HG03342 (cell line): ENCODE measurements at regions not wholly inside any gene's neighbourhood (a gene's known extent, or its start where the extent isn't known, plus 50 kb on each side); places are given as distances from the start of the nearest gene placed in this dataset.
"Not testable (repeated sequence)": the region's sequence is repeated elsewhere in the genome, so short reads cannot be mapped to it uniquely, and the experiment has no call there.

Experiments
- ATAC-seq: cut with Tn5 transposase; IDR thresholded peaks from one replicate; pipeline ENCODE4 v1.9.1; 2021; ENCODE audit warnings: mild to moderate bottlenecking, moderate library complexity; ENCODE audit not compliant: unreplicated experiment

GRCh38 chr1:38201431-38201830, 154.8 kb upstream of the POU3F1 start:
- no peak for ATAC-seq

GRCh38 chr1:38198621-38199020, 152.0 kb upstream of the POU3F1 start:
- ATAC-seq = no peak

DNA sequence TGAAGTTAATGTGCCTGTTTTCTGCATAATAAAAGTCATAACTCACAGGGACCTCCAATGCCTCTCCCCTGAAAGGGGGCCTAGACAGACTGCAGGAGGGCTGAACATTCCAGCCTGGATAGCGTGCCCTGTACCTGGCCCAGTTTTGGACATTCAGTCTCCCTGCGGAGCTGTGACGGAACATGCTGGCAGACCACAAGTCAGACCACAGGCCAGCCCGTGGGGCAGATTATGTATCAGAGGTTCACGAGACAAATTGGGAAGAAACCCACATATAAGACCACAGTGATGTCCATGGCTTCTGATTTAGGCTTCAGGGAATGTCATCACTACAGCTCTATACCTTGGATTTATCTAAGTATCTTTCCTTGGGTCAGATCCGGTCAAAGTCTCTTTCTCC, 151.5 kb upstream of the POU3F1 start:
- no peak for ATAC-seq

DNA sequence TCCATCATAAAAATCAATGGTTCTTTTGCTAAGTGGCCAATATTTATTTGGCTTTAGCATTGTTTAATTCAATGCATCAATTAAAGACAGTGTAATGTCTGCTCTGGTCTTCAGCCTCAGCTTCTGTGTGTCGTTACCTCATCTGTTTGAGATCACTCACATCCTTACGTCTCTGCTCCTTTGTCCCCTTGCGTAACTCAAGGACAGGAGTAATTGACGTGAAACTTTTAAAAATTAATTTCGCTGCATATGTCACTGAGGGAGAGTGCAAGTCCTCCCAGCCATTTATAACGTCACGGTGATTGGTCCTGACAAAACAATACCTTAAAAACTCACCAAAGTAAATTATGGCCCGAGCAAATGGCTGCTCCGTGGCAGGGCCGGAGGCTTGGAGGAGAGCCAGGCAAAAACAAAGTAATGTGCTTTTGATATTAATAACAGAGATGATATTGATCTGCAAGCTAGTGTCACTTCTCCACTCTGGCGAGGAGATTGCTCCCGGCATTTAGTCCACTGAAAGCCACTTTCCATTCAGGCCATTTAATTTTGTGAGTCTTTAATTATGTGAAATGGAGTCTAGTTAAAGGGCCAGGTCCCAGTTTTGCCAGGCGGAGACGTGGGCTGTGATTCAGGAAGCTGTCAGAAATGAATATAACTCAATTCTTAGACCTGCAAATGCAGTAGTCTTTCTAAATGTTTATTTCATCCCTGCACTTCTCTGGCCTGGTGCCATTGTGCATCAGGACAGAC, 150.9 kb upstream of the POU3F1 start:
- no peak for ATAC-seq

DNA sequence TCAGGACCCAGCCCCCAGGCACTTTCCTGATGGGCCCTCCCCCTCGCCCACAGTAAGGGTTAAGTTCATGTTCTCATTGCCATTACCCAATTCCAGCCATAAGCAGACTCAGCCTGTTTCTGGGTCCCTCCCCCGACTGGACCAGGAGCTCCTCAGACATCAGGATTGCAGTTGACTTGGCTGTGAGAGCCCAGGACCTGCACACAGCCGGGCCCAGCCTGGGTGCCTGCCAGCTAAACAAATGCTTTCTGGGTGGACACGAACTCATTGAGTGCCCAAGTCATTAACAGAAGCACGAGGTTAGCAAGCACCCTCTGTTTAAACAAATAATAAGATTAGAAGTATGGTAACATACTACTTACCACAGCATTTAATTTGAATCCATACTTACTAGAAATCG, 147.9 kb upstream of the POU3F1 start:
- ATAC-seq = no peak

DNA sequence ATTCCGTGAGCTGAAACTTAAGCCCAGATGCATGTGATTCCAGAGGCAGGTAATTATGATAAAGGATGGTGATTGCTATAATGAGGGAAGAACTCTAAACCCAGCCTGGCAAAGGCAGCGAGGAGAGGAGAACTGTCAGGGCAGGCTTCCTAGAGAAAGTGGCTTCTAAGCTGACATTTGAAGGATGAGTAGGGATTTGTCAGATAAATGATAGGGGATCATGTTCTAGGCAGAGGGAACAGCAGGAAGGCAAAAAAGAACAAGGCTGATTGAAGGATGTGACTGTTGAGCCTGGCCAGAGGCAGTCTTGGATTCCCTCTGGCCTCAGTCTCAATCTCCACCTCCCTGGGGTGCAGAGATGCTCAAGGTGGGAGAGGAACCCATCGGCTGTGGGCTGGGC, 146.4 kb upstream of the POU3F1 start:
- no peak for ATAC-seq

GRCh38 chr1:38191461-38191860, 144.9 kb upstream of the POU3F1 start:
- no peak for ATAC-seq

DNA sequence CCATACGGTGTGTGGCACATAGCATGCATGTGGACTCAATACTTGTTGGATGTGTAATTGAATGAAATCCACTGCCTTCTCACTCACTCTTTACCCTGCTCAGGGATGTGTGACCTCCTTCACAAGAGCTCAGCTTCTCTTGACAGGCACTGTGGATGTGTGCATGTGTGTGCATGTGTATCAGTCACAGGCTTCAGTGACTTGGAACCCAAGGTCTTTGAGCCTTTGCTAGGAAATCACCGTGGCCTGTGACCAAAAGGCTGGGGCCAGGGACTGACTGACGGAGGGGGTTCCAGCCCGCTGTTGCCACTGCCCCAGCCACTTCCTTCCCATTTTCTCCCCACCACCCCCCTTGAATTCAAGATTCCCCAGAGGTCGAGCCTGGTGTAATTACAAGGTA, 144.4 kb upstream of the POU3F1 start:
- ATAC-seq = no peak

DNA sequence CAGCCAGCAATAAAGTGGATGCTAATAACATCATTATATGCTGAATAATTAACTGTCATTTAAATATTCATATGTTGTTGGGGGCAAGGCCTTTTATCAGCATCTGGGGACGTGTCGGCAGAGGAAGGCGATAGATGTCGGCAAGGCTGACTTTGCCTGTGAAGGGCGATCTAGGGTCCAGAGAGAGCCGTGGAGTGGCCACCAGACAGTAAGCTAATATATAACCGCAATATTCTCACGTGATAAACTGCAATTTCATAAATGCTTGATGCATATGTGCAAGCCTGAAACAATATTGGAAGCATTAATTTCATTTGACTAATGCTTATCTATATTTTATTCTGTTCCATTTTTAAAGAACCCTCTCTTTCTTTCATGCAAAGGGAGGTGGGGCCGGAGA, 141.0 kb upstream of the POU3F1 start:
- ATAC-seq = no peak

DNA sequence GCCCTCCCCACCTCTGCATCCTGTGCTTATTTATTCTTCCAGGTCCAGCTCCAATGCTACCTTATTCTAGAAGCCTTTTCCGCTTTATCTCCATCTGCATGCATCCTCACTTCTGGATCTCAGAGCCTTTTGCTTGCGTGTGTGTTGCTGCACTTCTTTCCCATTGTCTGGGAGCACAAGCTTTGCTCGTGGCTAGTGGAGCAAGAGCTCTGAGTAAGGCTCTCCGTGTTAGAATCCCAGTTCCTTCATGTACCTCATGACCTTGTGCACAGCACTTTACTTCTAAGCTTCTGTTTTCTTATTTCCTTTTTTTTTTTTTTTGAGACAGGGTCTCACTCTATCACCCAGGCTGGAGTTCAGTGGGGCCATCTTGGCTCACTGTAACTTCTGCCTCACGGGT, 140.0 kb upstream of the POU3F1 start:
- no peak for ATAC-seq

- ATAC-seq = no peak
These were observed 139.3 kb upstream of the POU3F1 start for GRCh38 chr1:38185913-38186312.

- ATAC-seq = no peak
These were observed 137.2 kb upstream of the POU3F1 start for GRCh38 chr1:38183747-38184146.

DNA sequence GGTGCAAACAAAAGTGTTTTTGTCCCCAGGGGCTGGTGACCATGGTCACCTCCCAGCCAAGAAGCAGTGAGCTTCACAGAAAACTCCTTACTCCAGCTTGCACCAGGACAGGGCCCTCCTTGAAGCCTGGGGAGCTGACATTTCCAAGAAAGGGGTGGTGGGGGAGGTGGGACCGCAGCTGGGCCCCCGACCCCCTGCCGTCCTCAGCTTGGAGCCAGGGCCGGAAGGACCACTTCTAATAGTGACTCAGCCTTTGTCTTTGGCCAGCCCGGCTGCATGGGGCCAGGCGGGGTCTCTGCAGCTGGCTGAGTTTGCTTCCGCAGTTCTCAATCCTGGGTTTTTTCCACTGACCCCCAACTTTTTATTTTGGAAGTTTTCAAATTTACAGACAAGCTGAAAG, 136.5 kb upstream of the POU3F1 start:
- ATAC-seq = no peak

DNA sequence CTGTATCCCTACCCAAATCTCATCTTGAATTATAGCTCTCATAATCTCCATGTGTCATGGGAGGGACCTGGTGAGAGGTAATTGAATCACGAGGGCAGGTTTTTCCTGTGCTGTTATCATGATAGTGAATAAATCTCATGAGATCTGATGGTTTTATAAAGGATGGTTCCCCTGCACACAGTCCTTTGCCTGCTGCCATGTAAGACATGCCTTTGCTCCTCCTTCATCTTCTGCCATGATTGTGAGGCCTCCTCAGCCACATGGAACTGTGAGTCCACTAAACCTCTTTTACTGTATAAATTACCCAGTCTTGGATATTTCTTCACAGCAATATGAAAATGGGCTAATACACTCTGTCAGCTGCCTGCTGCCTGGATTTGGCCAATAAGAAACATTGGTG, 133.8 kb upstream of the POU3F1 start:
- not testable (repeated sequence) for ATAC-seq

- no peak for ATAC-seq
These were observed 132.9 kb upstream of the POU3F1 start for GRCh38 chr1:38179483-38179882.

GRCh38 chr1:38178216-38178615, 131.6 kb upstream of the POU3F1 start:
- no peak for ATAC-seq

GRCh38 chr1:38175121-38175520, 128.5 kb upstream of the POU3F1 start:
- no peak for ATAC-seq

GRCh38 chr1:38173848-38174247, 127.3 kb upstream of the POU3F1 start:
- ATAC-seq = no peak

DNA sequence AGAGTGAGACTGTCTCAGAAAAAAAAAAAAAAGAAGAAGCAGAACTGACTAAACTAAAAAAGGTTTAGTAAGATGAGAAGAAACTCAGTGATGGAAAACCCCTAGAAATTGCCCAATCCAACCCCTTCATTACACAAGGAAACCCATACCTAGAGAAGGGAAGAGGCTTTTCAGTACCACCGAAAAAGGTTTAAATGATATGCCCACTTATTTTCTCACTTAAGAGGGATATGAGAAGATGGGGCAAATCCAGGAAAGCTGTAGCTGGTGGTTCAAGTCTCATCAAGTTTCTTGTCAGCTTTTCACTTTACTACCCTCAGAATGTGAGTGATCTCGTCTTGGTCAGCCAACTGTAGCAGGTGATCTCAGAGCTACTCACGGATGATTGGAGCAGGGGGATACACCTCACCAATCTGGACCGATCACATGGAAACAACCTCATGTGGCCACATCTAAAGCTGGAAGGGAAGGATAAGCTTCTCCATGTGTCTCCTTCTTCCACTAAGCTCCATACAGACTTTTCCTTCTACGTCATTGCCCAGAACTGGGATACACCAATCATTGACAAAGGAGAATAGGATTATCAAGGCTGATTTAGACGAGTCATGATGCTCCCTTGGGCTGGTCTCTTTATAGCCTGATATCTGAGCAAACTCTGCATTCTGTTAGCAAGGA, 126.7 kb upstream of the POU3F1 start:
- ATAC-seq = no peak

DNA sequence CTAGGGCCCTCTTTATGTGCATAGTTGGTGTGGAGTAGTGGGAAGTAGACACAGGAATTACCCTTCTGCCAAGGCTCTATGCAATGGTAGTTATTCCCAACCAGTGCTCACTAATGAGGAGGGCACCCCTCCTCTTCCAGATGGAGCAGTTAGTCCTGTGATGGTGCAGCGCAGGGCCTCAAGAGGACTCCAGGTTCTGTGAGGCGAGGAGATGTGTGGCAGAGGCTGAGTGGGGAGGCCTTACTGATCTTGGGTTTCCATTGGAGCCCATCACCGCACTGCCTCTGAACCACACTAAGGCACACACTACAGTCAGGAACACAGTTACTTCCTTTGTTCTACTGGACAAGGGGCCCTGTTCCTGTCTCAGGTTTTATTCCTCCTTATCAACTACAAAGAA, 122.5 kb upstream of the POU3F1 start:
- no peak for ATAC-seq

- ATAC-seq = no peak
These were observed 121.8 kb upstream of the POU3F1 start for GRCh38 chr1:38168365-38168764.

- no peak for ATAC-seq
These were observed 119.9 kb upstream of the POU3F1 start for GRCh38 chr1:38166461-38166860.
